NCI-H146 treated with DMSO at 0.1 percent for 48 hours (cell line): ENCODE measurements at regions not wholly inside any gene's neighbourhood (a gene's known extent, or its start where the extent isn't known, plus 50 kb on each side); places are given as distances from the start of the nearest gene placed in this dataset.
A peak's percentile ranks its signal among the peaks of the same experiment; 100 is the strongest.
"Not testable (repeated sequence)": the region's sequence is repeated elsewhere in the genome, so short reads cannot be mapped to it uniquely, and the experiment has no call there.

Source experiments
- DNase-seq: peaks from one replicate; lab custom pipeline; 2025; ENCODE audit not compliant: unreplicated experiment; lab: John Stamatoyannopoulos, UW

- no peak for DNase-seq
Observed at GRCh38 chr9:13457795-13458194, 178.3 kb upstream of the MPDZ start.

DNA sequence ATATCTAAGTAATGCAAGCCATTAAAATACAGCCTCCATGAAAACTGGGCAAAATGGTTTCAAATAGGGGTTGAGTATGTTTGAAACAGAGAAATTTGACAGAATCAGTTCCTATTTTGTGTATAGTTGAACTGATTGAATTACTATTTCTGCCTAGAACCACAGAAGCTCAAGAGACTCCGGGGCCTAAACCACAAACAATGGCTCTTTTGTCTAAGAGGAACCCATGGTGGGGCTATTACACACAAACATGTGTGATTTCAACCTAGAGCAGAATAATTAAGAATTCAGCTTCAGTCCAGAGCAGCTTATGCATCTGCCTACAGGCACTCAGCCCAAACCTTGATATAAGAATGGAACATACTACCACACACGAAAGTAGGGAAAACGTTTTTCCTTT lies 171.2 kb upstream of the MPDZ start:
- peak; percentile 44 for DNase-seq

DNA sequence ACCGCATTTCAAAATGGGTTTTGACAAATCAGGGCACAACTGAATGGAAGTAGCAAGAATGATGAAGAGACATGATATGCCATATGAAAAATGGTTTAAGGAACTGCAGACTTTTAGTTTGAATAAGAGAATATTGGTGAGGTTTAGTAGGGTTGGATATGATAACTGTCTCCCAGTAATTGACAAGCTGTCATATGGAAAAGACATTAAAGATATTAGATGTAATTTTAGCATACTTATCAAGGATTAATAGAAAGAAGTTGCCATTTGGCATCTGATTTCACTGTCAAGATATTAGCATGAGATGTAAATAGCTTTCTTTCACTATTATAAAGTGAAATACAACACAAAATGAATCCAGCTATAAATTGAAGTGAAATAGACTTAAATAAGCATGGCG lies 169.0 kb upstream of the MPDZ start:
- no peak for DNase-seq

DNA sequence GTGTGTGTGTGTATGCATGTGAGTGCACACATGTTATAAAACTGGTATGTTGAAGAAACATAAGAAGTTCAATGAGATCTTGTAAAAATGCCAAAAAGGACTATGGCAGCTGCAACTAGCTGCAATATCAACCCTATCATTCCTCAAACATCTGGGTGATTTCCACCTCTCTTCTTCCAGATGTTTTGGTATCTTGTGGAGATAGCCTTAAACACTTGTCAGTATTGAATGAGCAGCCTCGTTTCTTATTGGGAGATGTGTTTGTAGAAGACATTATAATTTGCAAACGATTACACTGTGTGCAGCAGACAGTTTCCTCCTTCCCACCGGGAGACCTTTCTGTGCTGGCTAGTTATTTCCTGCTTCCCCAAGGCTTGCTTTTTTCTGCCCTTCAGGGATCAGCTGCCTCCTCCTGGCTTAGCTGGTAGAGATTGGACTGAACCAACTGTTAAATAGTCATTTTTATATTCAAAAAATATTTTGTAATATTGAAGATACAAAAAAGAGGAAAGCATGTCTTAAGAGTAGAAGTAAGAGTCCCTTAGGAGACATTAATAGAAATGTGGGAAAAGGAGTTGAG lies 168.4 kb upstream of the MPDZ start:
- peak; percentile 68 for DNase-seq

DNA sequence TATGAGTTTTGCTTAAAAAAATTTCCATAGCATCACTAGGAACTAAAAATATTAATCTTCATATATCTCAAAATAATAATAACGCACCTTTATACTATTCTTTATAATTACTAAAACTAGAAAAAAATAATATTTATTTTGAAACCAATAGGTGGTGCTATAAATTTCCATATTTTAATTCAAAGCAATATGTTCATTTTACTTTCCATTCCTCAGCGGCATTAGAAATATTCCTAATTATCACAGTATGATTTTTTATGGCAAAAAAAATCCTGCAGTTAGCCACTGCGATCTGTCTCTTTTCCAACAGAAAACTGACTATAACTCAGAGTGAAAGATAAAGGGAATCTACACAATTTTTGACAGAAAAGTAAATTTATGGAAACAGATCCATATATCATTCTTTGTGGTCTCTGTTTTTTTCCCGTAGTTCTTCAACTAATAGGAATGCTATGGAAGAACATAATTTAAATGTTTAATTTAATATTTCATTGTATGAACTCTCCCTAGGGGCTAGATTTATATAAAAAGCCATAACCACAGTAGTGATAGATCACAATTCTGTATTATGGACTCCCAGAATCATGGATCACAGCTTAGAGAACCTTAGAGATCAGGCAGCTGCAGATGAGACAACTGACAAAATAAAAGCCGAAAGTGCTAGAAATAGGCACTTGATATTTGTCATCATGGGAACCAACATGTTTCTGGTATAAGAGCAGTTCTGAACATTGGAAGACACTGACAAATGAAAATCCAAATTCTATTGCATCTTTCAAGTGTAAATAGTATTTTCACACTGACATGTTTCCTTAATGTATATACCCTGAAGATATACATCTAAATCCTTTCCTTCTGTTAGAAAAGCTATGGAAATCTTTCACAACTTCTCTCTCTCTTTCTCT lies 167.7 kb upstream of the MPDZ start:
- no peak for DNase-seq

GRCh38 chr9:13446286-13446937 lies 166.9 kb upstream of the MPDZ start:
- no peak for DNase-seq

GRCh38 chr9:13445103-13445500 lies 165.6 kb upstream of the MPDZ start:
- no peak for DNase-seq

DNA sequence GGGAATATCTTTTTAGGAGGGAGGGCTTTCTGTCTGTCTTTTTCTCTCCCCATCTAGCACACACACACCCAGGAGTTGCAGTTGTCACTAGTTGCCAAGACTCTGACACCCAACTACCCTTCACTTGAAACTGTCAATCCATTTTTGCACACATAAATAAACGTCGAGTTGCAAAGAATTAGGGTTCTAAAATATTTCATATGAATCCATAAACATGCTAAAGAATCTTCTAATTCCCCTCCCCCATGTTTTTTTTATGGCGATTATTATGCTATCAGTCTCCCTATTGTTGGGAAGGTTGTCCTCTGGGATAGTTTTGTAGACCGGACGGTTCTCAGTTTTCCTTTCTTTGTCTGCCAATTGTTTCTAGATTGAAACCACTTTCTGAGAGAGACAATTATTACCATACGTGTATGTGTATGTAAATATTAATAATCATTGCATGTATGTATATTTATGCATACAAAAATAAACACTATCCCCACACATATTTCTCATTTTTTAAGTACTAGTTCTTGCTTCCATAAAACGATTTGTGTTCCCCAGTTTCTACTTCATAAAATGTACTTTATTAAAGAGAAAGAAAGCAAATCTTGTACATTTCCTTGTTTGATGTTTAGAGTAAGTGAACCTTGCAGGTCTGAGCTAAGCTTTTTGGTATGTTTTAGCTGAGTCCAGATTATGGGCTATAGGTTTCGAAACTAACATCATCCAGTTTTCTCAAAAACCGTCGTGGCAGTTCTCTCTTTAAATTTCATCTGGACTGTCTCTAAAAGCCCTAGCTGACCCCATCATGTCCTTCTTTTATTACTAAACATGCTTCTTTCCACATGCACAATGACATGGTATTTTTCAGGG lies 165.0 kb upstream of the MPDZ start:
- DNase-seq, result peak; percentile 61

DNA sequence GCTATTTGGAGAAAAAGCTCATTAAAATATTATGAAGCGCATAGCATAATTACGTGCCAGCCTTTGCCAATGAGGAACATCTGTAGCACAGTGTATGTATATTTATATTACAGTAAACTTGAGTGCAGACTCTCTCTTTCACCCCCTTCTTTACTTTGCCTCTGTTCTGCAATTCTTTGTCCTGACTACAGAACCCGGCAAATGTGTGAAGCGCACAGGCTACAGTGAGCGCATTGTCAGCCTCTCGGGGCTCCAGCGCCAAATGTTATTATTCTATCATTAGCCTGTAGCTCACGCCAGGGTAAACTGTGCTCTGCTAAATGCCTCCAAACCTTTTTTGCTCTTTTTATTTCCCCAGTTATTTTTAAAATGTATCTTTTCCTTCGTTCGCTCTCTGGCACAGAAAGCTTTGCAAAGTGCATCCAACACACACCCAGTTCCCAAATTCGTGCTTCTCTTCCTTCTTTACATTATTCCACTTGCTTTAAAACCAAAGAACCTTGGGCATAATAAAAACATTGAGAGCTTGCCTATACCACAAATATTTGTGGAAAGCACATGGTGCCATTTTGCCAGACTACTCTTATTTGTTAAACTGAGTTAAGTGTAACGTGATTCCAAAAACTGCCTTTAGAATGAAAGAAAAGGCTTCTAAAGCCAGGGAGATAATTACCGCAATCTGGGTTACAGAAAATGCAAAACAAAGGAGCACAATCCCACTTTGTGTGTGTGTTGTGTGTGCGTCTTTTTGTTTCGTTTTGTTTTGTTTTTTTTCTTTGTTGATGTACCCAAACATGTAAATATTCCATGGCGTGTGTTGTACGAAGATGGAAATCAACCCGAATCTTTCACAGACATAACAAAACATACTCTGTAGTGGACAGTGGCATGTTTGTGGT lies 164.1 kb upstream of the MPDZ start:
- peak; percentile 73 for DNase-seq

DNA sequence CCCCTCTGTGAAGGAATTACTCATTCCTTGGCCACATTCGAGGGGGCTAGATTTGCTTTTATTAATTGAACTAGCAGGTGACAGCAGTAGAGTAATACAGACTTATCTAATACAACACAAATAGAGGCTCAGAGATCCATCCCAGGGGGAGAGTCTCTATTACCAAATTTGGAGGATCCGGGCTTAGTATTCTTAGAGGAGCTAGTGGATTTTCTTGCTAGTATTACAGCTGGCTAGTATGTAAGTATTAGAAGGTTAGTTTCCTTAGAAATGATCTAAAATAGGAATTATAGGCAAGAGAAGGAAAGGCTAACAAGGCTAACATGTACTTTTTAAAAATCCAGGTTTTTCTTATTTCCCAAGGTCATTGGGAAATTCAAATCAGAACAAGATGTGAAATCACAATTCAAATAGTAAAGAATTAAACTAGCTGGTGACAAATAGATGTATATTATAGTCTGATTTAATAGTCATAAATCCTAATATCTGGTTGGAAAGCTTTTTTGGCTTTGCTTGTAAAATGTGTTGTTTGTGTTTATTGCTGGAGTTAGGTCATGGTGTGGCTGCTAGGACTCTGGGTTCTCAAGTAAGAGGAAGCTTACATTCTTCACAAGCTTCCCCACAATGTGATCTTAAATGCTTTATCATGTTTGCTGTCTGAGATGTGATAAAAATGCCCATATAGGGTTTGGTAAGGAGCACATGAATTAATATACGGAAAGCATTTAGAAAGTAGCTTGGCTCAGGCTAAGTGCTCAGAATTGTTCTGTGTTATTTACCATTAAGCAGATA lies 160.4 kb upstream of the MPDZ start:
- DNase-seq, result no peak

DNA sequence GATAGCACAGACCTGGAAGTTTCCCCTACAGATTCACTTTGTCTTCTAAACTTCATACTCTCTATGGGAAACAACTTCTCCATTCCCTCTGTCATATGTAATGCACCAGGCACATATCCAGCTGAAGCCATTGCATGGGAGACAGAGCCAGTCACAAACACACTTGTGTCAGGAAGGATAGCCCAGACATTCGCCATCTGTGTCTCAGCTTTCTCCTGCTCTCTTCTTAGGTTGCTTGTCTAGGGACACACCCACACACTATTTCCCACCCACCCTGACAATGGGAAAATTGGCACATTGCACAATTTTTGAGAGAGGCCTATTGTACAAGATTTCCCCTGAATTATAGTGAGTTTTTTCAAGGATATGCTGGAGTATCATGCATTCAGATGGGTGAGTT lies 158.4 kb upstream of the MPDZ start:
- no peak for DNase-seq

DNA sequence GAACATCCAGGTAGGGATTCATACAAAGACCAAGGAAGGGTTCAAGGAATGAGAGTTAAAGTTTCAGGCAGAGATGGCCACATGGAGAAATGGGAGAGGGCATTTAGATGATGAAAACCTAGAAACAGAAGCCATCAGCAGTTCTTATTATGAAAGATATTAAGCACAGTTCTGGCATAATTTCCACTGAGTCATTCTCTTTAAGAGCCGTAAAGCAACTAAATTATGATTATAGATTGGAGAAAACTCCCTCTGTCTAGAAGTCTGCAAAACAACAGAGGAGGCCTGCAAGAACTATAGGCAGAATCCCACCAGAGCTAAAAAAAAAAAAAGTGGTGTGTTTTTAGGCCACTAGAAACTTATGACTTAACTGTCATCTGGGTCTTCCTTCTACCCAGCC lies 157.1 kb upstream of the MPDZ start:
- no peak for DNase-seq

- not testable (repeated sequence) for DNase-seq
Observed at GRCh38 chr9:13433453-13433852, 154.0 kb upstream of the MPDZ start.

GRCh38 chr9:13432904-13433303 lies 153.4 kb upstream of the MPDZ start:
- no peak for DNase-seq

- DNase-seq, result no peak
Observed at GRCh38 chr9:13431692-13432091, 152.2 kb upstream of the MPDZ start.

DNA sequence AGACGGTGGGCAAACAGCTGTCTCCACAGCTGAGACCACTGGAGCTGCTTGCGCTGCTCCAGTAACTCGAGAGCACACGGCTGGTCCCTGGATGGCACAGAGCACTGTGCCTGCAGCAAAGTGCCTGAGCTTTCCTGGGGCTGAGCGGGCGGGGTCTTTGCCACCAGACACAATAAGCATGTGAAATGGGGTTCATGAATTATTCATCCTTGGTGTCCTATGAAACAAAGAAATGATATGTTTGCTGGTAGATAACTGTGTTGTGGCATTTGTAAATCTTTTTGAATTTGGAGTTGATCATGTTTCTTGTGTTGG lies 151.7 kb upstream of the MPDZ start:
- DNase-seq, result no peak

GRCh38 chr9:13430368-13431221 lies 151.1 kb upstream of the MPDZ start:
- no peak for DNase-seq

- DNase-seq, result no peak
Observed at GRCh38 chr9:13429301-13430190, 150.1 kb upstream of the MPDZ start.
